Activated CD8-positive, alpha-beta T cell treated with anti-CD3 and anti-CD28 coated beads for 36 hours (primary cell): ENCODE measurements at regions not wholly inside any gene's neighbourhood (a gene's known extent, or its start where the extent isn't known, plus 50 kb on each side); places are given as distances from the start of the nearest gene placed in this dataset.

Experiments used
- ATAC-seq: fragments of 200-7000 bp; cut with Tn5 transposase; one replicate; pipeline ENCODE4 v1.10.0; 2021; ENCODE audit warnings: mild to moderate bottlenecking, moderate library complexity
- CTCF ChIA-PET: fragments of 350-600 bp; sonication (Branson Sonifier 250); formaldehyde crosslinking; loops from one replicate; lab custom pipeline; 2021; ENCODE audit warnings: antibody characterized with exemption; lab: Charles Lee
- POLR2A ChIA-PET: fragments of 350-600 bp; sonication (Branson Sonifier 250); formaldehyde crosslinking; loops from one replicate; lab custom pipeline; 2021; ENCODE audit warnings: antibody characterized with exemption; lab: Charles Lee
- DNase-seq: peaks from one replicate; pipeline ENCODE4 v3.0.0-alpha.2; 2020
- H3K27ac Mint-ChIP-seq: one replicate; pipeline ENCODE4 v1.8.0; 2021; ENCODE audit warnings: mild to moderate bottlenecking, mixed read lengths
- H3K27me3 Mint-ChIP-seq: one replicate; pipeline ENCODE4 v1.8.0; 2021; ENCODE audit warnings: mixed read lengths
- H3K36me3 Mint-ChIP-seq: one replicate; pipeline ENCODE4 v1.8.0; 2021; ENCODE audit warnings: low read depth, mixed read lengths
- H3K4me1 Mint-ChIP-seq: one replicate; pipeline ENCODE4 v1.8.0; 2021; ENCODE audit warnings: low read depth, mixed read lengths
- H3K4me3 Mint-ChIP-seq: one replicate; pipeline ENCODE4 v1.8.0; 2021; ENCODE audit warnings: mild to moderate bottlenecking, moderate library complexity, mixed read lengths
- H3K9me3 Mint-ChIP-seq: one replicate; pipeline ENCODE4 v1.8.0; 2021; ENCODE audit warnings: mixed read lengths
- intact Hi-C: fragments of 100-400 bp; cut with micrococcal nuclease; formaldehyde crosslinking; loops from one replicate; pipeline ENCODE4 v1.10.0; 2022
- TF ChIP-seq, protein P1 (sequence below): fragments of 200-600 bp; IDR thresholded peaks from one replicate; pipeline ENCODE4 v1.8.0; 2022; ENCODE audit warnings: antibody characterized with exemption, mild to moderate bottlenecking

DNA sequence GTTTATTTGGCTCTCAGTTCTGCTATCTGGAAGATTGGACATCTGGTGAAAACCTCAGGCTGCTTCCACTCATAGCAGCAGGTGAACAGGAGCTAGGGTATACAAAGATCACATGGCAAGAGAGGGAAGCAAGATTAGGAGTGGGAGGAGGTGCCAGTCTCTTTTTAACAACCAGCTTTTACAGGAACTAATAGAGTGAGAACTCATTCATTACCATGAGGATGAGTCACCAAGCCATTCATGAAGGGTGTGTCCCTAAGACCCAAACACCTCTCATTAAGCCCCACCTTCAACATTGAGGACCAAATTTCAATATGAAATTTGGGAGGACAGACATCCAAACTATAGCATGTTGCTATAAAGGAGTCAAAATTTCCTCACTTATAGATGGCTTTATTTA is 85.4 kb upstream of the HCRTR2 start:
- no peak overlapping the region for H3K4me3 Mint-ChIP-seq
- POLR2A ChIA-PET: no interaction called here
- DNase-seq (no peak), ATAC-seq (no peak)
- CTCF ChIA-PET: no interaction called here
- no peaks in the 10 kb centered on the region for H3K36me3 Mint-ChIP-seq
- no peaks in the 10 kb centered on the region for H3K4me1 Mint-ChIP-seq
- H3K9me3 Mint-ChIP-seq: peaks cover 16% of the 10 kb centered on the region
- no peaks in the 10 kb centered on the region for H3K27me3 Mint-ChIP-seq
- TF ChIP-seq, protein P1, sequence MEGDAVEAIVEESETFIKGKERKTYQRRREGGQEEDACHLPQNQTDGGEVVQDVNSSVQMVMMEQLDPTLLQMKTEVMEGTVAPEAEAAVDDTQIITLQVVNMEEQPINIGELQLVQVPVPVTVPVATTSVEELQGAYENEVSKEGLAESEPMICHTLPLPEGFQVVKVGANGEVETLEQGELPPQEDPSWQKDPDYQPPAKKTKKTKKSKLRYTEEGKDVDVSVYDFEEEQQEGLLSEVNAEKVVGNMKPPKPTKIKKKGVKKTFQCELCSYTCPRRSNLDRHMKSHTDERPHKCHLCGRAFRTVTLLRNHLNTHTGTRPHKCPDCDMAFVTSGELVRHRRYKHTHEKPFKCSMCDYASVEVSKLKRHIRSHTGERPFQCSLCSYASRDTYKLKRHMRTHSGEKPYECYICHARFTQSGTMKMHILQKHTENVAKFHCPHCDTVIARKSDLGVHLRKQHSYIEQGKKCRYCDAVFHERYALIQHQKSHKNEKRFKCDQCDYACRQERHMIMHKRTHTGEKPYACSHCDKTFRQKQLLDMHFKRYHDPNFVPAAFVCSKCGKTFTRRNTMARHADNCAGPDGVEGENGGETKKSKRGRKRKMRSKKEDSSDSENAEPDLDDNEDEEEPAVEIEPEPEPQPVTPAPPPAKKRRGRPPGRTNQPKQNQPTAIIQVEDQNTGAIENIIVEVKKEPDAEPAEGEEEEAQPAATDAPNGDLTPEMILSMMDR: no peak
- H3K27ac Mint-ChIP-seq: no peak overlapping the region
- intact Hi-C loops: no loop called here

- no peak overlapping the region for H3K4me3 Mint-ChIP-seq
- DNase-seq (no peak), ATAC-seq (no peak)
- CTCF ChIA-PET: no interaction called here
- POLR2A ChIA-PET: no interaction called here
- no peaks in the 10 kb centered on the region for H3K4me1 Mint-ChIP-seq
- peaks cover 16% of the 10 kb centered on the region for H3K9me3 Mint-ChIP-seq
- no peak overlapping the region for H3K27ac Mint-ChIP-seq
- TF ChIP-seq, protein P1: no peak
- intact Hi-C loops: no loop called here
- no peaks in the 10 kb centered on the region for H3K36me3 Mint-ChIP-seq
- no peaks in the 10 kb centered on the region for H3K27me3 Mint-ChIP-seq
Measured at GRCh38 chr6:55089325-55089724, 85.0 kb upstream of the HCRTR2 start.

- POLR2A ChIA-PET: no interaction called here
- Mint-ChIP-seq H3K4me3 (no peak overlapping the region), H3K27me3 (no peaks in the 10 kb centered on the region), H3K4me1 (no peaks in the 10 kb centered on the region), H3K9me3 (peaks cover 6% of the 10 kb centered on the region), H3K36me3 (no peaks in the 10 kb centered on the region), H3K27ac (no peak overlapping the region)
- intact Hi-C loops: no loop called here
- DNase-seq (no peak), ATAC-seq (no peak)
- TF ChIP-seq, protein P1: no peak
- CTCF ChIA-PET: no interaction called here
Measured at GRCh38 chr6:55100686-55101085, 73.6 kb upstream of the HCRTR2 start.

DNA sequence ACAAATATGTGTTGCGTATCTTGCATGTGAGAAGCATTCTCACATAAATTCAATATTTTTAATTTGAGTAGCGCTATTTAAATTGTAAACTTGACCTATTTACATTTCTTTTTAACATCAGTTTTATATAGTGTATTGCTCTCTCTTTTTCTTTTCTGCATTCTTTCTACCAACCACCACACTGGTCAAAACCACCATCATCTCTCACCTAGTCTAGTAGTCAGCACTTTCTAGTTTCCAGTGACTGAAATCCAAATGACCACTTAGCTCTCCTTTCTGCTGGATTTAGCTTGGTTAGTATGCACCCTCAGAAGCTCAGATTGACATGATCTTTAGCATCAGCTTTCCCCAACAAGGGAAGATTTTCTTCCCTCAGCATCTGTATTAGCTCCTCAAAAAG is 73.2 kb upstream of the HCRTR2 start:
- peaks cover 8% of the 10 kb centered on the region for H3K9me3 Mint-ChIP-seq
- intact Hi-C loops: no loop called here
- no peaks in the 10 kb centered on the region for H3K4me1 Mint-ChIP-seq
- TF ChIP-seq, protein P1: no peak
- no peak overlapping the region for H3K27ac Mint-ChIP-seq
- no peaks in the 10 kb centered on the region for H3K27me3 Mint-ChIP-seq
- ChIA-PET CTCF (no interaction called here), POLR2A (no interaction called here)
- H3K4me3 Mint-ChIP-seq: no peak overlapping the region
- H3K36me3 Mint-ChIP-seq: no peaks in the 10 kb centered on the region
- no peak for ATAC-seq
- no peak for DNase-seq

GRCh38 chr6:55108134-55109130 is 65.9 kb upstream of the HCRTR2 start:
- POLR2A ChIA-PET: no interaction called here
- no peaks in the 10 kb centered on the region for H3K4me1 Mint-ChIP-seq
- H3K27ac Mint-ChIP-seq: no peak overlapping the region
- CTCF ChIA-PET: no interaction called here
- ATAC-seq: no peak
- peaks cover 16% of the 10 kb centered on the region for H3K9me3 Mint-ChIP-seq
- H3K36me3 Mint-ChIP-seq: no peaks in the 10 kb centered on the region
- no peaks in the 10 kb centered on the region for H3K27me3 Mint-ChIP-seq
- no peak for DNase-seq
- intact Hi-C loops: no loop called here
- TF ChIP-seq, protein P1: no peak
- no peak overlapping the region for H3K4me3 Mint-ChIP-seq
